ENCODE measurements at regions not wholly inside any gene's neighbourhood (a gene's known extent, or its start where the extent isn't known, plus 50 kb on each side); places are given as distances from the start of the nearest gene placed in this dataset.
A peak's percentile ranks its signal among the peaks of the same experiment; 100 is the strongest.

DNA sequence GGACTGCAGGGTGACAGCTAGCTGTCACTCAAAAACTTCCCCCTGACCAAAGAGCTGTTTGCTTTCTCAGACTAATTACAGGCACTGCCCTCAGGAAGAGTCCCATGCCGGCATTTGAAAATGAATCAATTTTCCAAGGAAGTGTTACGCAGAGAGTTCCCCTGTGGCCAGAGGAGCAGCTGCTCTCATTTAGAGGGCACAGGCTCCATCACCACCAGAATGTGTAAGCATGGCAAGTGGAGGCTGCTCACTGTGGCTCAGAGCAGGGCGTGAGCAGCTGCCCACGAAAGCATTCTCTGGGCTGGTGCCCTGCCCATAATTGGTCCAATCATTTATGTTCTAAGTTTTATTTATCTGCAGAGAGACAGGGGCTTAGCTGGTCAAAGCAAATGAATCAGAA, 202.2 kb downstream of the RAMP3 start:
- no peak for DNase-seq

DNA sequence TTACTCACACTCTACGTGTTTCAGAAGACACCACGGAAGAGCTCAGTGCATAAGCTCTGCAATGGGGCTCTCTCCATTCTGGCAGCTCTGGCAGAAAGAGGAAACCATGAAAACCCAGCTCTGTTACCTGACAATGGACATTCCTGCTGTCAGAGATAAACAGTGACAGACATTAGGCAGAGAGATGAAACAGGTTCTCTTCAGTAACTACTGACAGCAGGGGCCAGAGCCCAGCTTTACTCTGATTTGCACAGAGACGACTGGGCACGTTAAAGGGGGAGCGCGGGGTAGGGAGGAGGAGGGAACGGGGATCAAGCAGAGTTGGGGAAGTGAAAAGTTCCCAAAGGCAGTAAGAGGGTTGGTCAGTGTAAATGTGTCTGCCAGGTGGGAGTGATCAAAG, 206.1 kb downstream of the RAMP3 start:
- DNase-seq, result no peak

DNA sequence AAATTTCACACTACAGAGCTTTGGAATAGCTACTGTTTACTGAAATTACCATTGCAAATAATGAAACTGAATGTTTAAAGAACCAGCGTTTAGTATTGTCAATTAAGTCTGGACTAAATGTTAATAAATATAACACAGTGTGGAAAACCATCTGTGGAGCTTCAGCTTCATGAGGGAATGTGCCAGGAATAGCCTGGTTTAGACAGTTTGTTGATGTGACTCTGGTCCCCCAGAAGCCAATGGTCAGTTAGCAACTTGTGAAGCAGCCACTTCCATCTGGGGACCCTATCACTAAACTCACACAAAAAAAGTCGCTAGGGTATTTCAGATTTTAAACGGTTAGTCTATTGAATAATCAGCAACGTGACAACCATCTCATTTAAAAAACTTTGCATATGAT, 207.8 kb downstream of the RAMP3 start:
- DNase-seq, result no peak

GRCh38 chr7:45366475-45366874, 207.7 kb upstream of the ADCY1 start:
- DNase-seq, result no peak

DNA sequence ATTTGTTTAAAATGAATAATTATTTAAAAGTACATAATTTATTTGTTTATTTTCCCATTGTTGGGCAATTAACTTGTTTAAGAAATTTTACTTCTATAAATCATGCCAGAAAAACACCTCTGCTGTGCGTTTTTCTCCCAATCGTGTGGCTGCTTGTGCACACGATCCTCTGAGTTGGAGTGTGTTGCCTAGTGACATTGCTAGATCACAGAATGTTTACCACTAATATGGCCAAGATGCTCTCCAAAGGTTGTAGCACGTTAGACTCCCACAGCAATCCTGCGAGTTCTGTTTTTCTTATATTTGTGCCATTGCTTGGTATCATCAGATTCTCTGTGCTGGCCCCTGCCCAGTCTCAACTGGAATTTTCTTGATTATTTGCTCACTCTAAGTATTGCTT, 207.1 kb upstream of the ADCY1 start:
- DNase-seq, result no peak

DNA sequence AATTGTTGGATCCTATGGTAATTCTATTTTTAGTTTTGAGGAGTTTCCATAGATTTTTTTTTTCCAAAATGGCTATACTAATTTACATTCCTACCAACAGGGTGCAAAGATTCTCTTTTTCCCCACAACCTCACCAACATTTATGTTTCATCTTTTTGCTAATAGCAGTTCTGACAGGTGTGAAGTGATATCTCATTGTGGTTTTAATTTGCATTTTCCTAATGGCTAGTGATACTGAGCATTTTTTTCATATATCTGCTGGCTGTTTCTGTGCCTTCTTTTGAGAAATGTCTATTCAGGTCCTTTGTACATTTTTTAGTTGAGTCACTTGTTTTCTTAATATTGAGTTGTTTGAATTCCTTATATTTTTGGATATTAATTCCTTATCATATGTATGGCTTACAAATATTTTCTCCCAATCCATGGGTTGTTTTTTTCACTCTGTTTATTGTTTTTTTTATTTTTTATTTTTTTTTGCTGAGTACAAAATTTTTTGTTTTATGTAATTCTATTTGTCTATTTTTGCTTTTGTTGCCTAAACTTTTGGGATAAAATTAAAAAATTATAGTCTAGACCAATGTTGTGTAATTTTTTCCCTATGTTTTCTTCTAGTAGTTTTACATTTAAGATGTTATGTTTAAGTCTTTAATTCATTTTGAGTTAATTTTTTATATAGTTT, 205.9 kb upstream of the ADCY1 start:
- DNase-seq, result no peak

GRCh38 chr7:45384499-45384898, 189.7 kb upstream of the ADCY1 start:
- no peak for DNase-seq

DNA sequence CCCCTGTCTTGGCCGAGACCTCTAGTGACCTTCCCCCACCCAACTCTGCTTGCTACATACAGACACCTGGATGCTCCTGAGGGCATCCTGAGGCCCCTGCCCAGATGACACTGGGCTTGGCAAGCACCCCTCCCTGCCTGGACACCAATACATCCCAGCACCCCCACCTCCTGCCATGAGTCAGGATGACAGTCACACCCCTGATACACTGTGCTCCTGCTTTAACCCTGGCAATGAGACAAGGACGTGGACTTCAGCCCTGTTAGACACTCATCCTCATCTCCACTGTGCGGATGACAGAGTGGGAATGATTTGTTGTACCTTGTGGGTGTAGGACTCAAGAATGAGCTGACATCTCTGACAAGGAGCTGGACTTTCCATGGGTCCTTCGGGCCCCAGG, 186.3 kb upstream of the ADCY1 start:
- no peak for DNase-seq

GRCh38 chr7:45389073-45389872, 184.9 kb upstream of the ADCY1 start:
- DNase-seq, result no peak

DNA sequence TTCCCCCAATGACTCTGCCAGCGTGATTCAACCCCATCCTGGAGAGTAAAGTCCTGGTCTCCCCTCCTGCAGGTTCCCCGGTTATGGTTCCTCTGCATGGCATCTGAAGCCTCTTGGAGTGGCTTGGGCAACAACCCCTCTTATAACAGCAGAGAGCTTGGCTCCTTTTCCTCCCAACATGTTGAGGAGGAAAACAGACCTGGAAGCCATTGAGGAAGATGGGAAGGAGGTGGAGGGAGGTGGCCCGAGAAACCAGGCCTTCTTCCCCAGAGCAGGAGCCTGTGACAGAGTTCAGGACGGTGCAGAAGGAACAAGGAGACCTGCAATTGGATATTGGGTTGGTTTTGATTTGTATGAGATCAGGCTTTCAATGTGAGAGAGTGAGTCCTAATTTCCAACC, 184.0 kb upstream of the ADCY1 start:
- no peak for DNase-seq

DNA sequence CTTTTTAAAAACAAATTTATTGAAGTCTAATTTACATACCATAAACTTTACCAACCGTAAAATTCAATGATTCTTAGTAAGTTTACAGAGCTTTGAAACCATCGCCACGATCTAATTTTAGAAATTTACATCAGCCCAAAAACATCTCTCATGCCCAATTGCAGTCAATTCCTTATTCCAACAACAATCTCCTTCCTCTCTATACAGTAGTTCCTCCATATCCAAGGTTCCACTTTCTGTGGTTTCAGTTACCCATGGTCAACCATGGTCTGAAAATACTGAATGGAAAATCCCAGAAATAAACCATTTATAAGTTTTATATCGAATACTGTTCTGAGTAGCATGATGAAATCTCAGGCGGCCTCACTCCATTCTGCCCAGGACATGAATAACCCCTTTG, 183.4 kb upstream of the ADCY1 start:
- no peak for DNase-seq

DNA sequence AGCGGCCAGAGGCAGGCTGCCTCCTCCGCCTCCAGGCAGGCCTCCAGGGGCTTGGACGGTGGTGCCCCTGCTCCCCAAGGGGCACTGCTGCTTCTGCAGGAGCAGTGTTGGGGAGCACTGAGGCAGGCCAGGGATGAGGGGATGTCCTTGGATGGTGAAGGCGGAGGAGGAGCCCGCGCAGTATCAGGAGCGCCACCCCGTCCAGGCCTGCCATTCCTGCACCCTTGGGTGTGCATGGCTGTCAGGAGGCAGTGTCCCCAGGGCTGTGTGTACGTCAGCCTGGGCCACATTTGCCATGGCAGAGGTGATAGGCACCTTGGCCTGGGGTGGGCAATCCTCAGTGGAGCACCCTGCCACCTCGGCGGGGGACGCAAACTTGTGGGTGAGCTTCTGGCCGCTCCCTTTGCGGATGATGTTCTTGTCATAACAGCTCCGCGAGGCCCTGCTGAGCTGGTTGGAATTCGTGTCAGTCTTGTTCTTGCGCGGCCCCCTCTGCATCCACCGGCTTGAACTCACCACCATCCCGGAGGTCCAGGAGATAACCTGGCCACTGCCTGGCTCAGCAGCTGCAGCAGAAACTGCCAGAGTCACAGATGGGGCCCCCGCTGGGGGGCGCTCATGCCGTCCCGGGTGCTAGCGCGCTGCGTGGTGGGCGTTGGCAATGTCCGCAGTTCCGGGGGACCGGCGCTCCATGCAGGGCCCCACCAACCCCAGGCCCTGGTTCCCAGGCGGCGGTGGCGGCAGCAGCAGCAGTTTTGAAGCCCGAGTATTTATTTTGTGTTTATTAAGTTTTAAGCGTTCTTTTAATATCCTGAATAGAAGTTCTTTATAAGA, 182.3 kb upstream of the ADCY1 start:
- DNase-seq, result no peak

- DNase-seq, result no peak
Observed at GRCh38 chr7:45394117-45394708, 180.0 kb upstream of the ADCY1 start.

DNA sequence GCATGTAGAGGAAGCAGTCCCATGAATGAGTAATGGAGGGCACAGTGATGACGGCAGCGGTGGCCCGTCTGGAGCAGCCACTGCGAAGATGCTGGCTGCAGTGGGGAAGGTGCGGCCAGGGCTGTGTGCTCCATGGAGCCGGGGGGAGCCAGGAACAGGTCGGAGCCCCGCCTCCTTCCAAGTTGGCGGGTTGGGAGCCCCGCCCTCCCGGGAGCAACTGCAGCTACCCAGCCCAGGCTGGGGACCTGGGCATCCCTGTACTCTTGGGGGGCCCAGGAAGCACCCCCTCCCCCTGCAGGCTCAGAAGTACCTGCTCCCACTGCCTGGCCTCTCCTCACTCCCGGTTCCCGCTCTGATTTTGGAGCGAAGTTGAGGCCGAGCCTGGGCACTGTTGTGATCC, 175.1 kb upstream of the ADCY1 start:
- DNase-seq, result no peak

DNA sequence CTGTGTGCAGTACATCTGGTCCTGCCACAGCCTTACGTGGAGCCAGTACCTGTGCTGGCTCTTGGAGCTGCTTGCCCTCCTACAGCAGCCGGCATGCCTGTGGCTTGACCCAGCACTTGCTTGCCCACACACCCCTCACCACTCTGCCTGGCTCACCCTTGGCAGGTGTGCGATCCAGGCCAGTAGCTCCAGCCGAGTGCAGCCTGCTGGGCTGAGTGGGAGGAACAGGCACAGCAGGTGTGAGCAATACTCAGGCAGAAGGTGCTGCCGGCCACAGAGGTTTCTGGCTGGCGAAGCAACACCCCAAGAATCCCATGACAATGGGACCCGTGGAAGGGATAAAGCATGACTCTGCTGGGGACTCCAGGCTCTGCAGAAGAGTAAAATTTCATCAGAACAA, 173.5 kb upstream of the ADCY1 start:
- no peak for DNase-seq

DNA sequence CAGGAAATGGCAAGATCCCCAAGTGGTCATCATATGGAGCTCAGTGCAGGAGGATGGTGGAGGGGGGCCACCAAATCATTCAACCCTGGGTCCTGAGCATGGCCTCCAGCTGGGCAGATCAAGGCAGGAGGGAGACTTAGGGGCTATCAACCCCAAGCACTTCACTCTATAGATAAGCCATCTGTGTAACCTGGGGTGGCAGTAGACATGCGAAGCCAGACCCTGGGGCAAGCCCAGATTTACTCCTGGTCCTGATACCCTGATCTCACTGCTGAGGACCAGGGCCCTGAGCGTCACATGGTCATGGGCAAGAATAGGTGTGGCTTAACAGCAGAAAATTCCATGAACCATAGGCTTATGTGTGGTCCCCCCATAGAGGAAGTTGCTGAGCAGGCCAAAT, 173.0 kb upstream of the ADCY1 start:
- no peak for DNase-seq

DNA sequence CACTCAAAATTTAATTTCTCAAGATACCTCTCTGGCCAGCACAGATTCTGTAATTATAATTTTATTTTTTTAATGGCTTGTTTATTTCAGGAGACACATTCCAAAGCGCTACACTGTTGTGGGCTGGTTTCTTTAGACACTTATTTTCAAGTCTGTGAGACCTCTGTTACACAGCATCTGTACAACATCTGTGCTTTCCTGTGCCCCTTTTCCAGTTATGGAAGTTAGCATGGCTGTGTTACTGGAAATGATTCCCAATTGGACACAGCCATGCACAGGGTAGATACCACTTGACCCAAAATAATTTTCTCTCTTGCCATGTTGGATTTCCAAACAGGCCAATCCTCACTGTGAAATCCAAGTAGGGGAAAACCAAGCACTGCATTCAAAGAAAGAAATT, 172.3 kb upstream of the ADCY1 start:
- no peak for DNase-seq

- no peak for DNase-seq
Observed at GRCh38 chr7:45402480-45403218, 171.5 kb upstream of the ADCY1 start.

DNA sequence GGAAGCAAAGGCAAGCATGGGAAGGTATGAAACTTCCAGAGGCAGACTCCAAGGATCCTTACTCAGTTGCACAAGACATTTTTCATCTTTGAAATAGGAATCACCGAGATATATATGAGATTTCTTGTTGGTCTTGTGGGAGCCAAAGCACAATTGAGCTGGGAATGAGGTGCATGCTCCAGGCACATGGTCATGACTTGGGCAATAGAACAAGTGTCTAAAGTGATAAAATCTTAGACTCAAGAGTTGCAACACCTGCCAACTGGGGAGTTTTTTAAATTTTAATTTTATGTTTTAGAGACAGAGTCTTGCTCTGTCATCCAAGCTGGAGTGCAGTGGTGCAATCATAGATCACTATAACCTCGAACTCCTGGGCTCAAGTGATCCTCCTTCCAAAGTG, 169.5 kb upstream of the ADCY1 start:
- no peak for DNase-seq

GRCh38 chr7:45407730-45408408, 166.3 kb upstream of the ADCY1 start:
- peak; percentile 33 for DNase-seq

GRCh38 chr7:45408409-45408737, 165.8 kb upstream of the ADCY1 start:
- DNase-seq, result no peak

DNA sequence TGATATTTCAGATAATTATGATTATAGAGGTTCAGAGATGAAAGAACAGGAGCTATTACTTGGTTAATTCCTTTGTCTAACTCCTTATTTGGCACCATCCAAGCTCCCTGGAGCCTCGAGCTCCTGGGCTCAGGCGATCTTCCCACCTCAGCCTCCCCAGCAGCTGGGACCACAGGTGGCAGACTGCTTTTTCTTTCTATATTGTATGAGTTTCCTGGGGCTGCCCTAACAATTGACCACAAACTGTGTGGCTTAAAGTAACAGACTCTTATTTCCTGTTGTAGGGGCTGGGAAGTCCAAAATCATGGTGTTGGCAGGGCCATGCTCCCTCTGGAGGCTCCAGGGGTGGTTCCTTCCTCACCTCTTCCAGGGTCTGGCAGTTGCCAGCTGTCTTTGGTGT, 163.3 kb upstream of the ADCY1 start:
- DNase-seq, result no peak
